ENCODE measurements at regions not wholly inside any gene's neighbourhood (a gene's known extent, or its start where the extent isn't known, plus 50 kb on each side); places are given as distances from the start of the nearest gene placed in this dataset.
"Not testable (repeated sequence)": the region's sequence is repeated elsewhere in the genome, so short reads cannot be mapped to it uniquely, and the experiment has no call there.

DNA sequence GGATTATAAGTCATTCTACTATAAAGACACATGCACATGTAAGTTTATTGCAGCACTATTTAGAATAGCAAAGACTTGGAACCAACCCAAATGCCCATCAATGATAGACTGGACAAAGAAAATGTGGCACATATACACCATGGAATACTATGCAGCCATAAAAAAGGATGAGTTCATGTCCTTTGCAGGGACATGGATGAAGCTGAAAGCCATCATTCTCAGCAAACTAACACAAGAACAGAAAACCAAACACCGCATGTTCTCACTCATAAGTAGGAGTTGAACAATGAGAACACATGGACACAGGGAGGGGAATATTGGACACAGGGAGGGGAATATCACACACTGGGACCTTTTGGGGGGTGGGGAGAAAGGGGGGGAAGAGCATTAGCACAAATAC, 88.7 kb upstream of the ATXN3L start:
- TF ChIP-seq, protein P1, sequence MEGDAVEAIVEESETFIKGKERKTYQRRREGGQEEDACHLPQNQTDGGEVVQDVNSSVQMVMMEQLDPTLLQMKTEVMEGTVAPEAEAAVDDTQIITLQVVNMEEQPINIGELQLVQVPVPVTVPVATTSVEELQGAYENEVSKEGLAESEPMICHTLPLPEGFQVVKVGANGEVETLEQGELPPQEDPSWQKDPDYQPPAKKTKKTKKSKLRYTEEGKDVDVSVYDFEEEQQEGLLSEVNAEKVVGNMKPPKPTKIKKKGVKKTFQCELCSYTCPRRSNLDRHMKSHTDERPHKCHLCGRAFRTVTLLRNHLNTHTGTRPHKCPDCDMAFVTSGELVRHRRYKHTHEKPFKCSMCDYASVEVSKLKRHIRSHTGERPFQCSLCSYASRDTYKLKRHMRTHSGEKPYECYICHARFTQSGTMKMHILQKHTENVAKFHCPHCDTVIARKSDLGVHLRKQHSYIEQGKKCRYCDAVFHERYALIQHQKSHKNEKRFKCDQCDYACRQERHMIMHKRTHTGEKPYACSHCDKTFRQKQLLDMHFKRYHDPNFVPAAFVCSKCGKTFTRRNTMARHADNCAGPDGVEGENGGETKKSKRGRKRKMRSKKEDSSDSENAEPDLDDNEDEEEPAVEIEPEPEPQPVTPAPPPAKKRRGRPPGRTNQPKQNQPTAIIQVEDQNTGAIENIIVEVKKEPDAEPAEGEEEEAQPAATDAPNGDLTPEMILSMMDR (IDR thresholded peaks at IDR 0.05): not testable (repeated sequence)
- TF ChIP-seq POLR2AphosphoS5 (IDR thresholded peaks at IDR 0.05; ENCODE audit: insufficient read depth in 1 of 2, low read depth in 1 of 2); POLR2A (IDR thresholded peaks at IDR 0.05): not testable (repeated sequence)

All from vagina (tissue), 2 donors.